Endothelial cell of umbilical vein (primary cell): ENCODE measurements at regions not wholly inside any gene's neighbourhood (a gene's known extent, or its start where the extent isn't known, plus 50 kb on each side); places are given as distances from the start of the nearest gene placed in this dataset.

Experiments used
- EZH2 ChIP-seq: IDR thresholded peaks from 2 replicates; pipeline ENCODE4 v1.6.1; 2012; ENCODE audit warnings: borderline replicate concordance, low read depth, mild to moderate bottlenecking, moderate library complexity, low read length, inconsistent platforms; ENCODE audit not compliant: severe bottlenecking
- JUN ChIP-seq: IDR thresholded peaks from 2 replicates; pipeline ENCODE4 v1.6.1; 2011; ENCODE audit warnings: borderline replicate concordance, low read depth; ENCODE audit not compliant: insufficient read length, insufficient read depth
- POLR2A ChIP-seq: IDR thresholded peaks from 2 replicates; pipeline ENCODE4 v1.6.1; 2012; ENCODE audit warnings: low read depth, mild to moderate bottlenecking, control low read depth, low read length
- POLR2AphosphoS5 ChIP-seq: IDR thresholded peaks from 2 replicates; pipeline ENCODE4 v1.6.1; 2012; ENCODE audit warnings: low read depth, mild to moderate bottlenecking, control low read depth, low read length, moderate library complexity; ENCODE audit not compliant: insufficient read depth
- TF ChIP-seq, protein P1 (sequence below), 2 donors: IDR thresholded peaks; 1 replicate in 1 of 2; 2 replicates in 1 of 2; pipeline ENCODE4 v1.5.1; 2011; ENCODE audit warnings: low read length in 2 of 2, mild to moderate bottlenecking in 2 of 2, moderate library complexity in 2 of 2, control low read depth in 1 of 2, inconsistent platforms in 1 of 2, low read depth in 1 of 2; ENCODE audit not compliant: insufficient read depth in 1 of 2; ENCODE audit errors: extremely low read depth in 1 of 2

GRCh38 chr12:111310076-111310870 is 58.6 kb downstream of the PHETA1 start:
- TF ChIP-seq EZH2 (no peak), POLR2A (no peak), POLR2AphosphoS5 (no peak), JUN (no peak)
- TF ChIP-seq, protein P1, sequence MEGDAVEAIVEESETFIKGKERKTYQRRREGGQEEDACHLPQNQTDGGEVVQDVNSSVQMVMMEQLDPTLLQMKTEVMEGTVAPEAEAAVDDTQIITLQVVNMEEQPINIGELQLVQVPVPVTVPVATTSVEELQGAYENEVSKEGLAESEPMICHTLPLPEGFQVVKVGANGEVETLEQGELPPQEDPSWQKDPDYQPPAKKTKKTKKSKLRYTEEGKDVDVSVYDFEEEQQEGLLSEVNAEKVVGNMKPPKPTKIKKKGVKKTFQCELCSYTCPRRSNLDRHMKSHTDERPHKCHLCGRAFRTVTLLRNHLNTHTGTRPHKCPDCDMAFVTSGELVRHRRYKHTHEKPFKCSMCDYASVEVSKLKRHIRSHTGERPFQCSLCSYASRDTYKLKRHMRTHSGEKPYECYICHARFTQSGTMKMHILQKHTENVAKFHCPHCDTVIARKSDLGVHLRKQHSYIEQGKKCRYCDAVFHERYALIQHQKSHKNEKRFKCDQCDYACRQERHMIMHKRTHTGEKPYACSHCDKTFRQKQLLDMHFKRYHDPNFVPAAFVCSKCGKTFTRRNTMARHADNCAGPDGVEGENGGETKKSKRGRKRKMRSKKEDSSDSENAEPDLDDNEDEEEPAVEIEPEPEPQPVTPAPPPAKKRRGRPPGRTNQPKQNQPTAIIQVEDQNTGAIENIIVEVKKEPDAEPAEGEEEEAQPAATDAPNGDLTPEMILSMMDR (IDR thresholded peaks at IDR 0.05; ENCODE audit: extremely low read depth in 1 of 2, insufficient read depth in 1 of 2, low read depth in 1 of 2, low read length in 2 of 2), result no peak
